Naive thymus-derived CD4-positive, alpha-beta T cell (primary cell): ENCODE measurements at regions not wholly inside any gene's neighbourhood (a gene's known extent, or its start where the extent isn't known, plus 50 kb on each side); places are given as distances from the start of the nearest gene placed in this dataset.

ENCODE experiments used
- ATAC-seq: fragments of 150-1000 bp; cut with Tn5 transposase; 2 replicates; pipeline ENCODE4 v1.10.0; 2021; ENCODE audit warnings: mild to moderate bottlenecking, moderate library complexity
- CTCF ChIA-PET: fragments of 350-600 bp; sonication (Branson Sonifier 250); formaldehyde crosslinking; loops from one replicate; lab custom pipeline; 2021; ENCODE audit warnings: antibody characterized with exemption; lab: Charles Lee
- POLR2A ChIA-PET: fragments of 350-600 bp; sonication (Branson Sonifier 250); formaldehyde crosslinking; loops from one replicate; lab custom pipeline; 2021; ENCODE audit warnings: antibody characterized with exemption, inconsistent platforms; lab: Charles Lee
- DNase-seq, 9 donors: peaks; one replicate each; pipeline versions ENCODE4 v3.0.0 to v3.0.0-alpha.2; 2020 to 2022; ENCODE audit warnings: mixed read lengths in 1 of 9
- H3K27ac ChIP-seq: one replicate; pipeline ENCODE4 v1.7.0; 2013; ENCODE audit warnings: mild to moderate bottlenecking, low read depth, low read length, moderate library complexity
- H3K27me3 ChIP-seq, 2 donors: one replicate each; pipeline ENCODE4 v1.7.0; 2013; ENCODE audit warnings: low read length in 2 of 2, mild to moderate bottlenecking in 2 of 2, moderate library complexity in 2 of 2; ENCODE audit not compliant: control insufficient read depth in 2 of 2, insufficient read depth in 2 of 2
- H3K36me3 ChIP-seq, 3 experiments: 1 replicate in 2 of 3; 2 replicates in 1 of 3; pipeline ENCODE4 v1.7.0; 2013; ENCODE audit warnings: low read length in 3 of 3, mild to moderate bottlenecking in 3 of 3, moderate library complexity in 1 of 3; ENCODE audit not compliant: insufficient read depth in 3 of 3, control insufficient read depth in 2 of 3
- H3K4me1 ChIP-seq, 2 donors: one replicate each; pipeline ENCODE4 v1.7.0; 2013; ENCODE audit warnings: low read length in 2 of 2, mild to moderate bottlenecking in 2 of 2, moderate library complexity in 1 of 2; ENCODE audit not compliant: control insufficient read depth in 2 of 2, insufficient read depth in 2 of 2
- H3K4me3 ChIP-seq: 2 replicates; pipeline ENCODE4 v1.7.0; 2013; ENCODE audit warnings: mild to moderate bottlenecking, low read length
- H3K9me3 ChIP-seq, 3 experiments: 1 replicate in 2 of 3; 2 replicates in 1 of 3; pipeline ENCODE4 v1.7.0; 2013; ENCODE audit warnings: low read length in 3 of 3; ENCODE audit not compliant: control insufficient read depth in 2 of 3
- H3K27ac Mint-ChIP-seq, 9 donors: one replicate each; pipeline ENCODE4 v1.8.0; 2020 to 2022; ENCODE audit warnings: mixed read lengths in 9 of 9, mild to moderate bottlenecking in 8 of 9, moderate library complexity in 5 of 9, inconsistent platforms in 2 of 9
- H3K27me3 Mint-ChIP-seq, 5 donors: one replicate each; pipeline ENCODE4 v1.8.0; 2021 to 2022; ENCODE audit warnings: mixed read lengths in 5 of 5, mild to moderate bottlenecking in 1 of 5
- H3K36me3 Mint-ChIP-seq, 5 donors: one replicate each; pipeline ENCODE4 v1.8.0; 2020 to 2022; ENCODE audit warnings: mixed read lengths in 5 of 5, mild to moderate bottlenecking in 3 of 5, inconsistent platforms in 1 of 5
- H3K4me1 Mint-ChIP-seq, 7 donors: one replicate each; pipeline ENCODE4 v1.8.0; 2020 to 2022; ENCODE audit warnings: mixed read lengths in 7 of 7, mild to moderate bottlenecking in 3 of 7, inconsistent platforms in 1 of 7
- H3K4me3 Mint-ChIP-seq, 10 donors: one replicate each; pipeline ENCODE4 v1.8.0; 2020 to 2022; ENCODE audit warnings: mild to moderate bottlenecking in 10 of 10, mixed read lengths in 10 of 10, moderate library complexity in 6 of 10, inconsistent platforms in 2 of 10
- H3K9me3 Mint-ChIP-seq, 11 donors: one replicate each; pipeline ENCODE4 v1.8.0; 2020 to 2022; ENCODE audit warnings: mixed read lengths in 11 of 11, mild to moderate bottlenecking in 4 of 11, inconsistent platforms in 1 of 11, moderate library complexity in 1 of 11
- intact Hi-C, 2 donors: fragments of 100-400 bp; cut with micrococcal nuclease; formaldehyde crosslinking; loops; one replicate each; pipeline ENCODE4 v1.15.1; 2023

DNA sequence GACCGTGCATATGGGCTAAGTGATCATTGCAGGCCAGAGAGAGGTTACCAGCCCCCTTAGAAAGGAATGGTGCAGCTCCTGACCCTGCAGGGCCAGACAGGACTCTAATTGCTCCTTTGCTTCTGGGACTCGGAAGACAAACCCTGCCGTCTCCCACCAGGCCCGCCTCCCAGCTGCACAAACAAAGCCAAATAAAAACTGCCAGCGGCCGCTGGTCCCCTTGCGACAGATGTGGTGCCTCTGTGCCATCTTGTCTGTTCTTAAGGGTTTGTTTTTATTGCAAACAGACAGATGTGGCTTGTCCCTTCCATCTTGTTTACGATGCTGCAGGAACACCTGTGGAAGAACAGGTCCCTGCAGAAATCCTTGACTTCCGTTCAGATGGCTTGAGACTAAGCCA lies 434.4 kb upstream of the TSHZ3 start:
- H3K4me3 Mint-ChIP-seq = no peak overlapping the region
- no peak overlapping the region for H3K27ac ChIP-seq
- peaks cover 0 to 1% (median 0%) of the 10 kb centered on the region in 7 donors for H3K4me1 Mint-ChIP-seq
- no peaks in the 10 kb centered on the region for H3K4me1 ChIP-seq
- DNase-seq = no peak
- no peaks in the 10 kb centered on the region for H3K36me3 Mint-ChIP-seq
- no peaks in the 10 kb centered on the region for H3K9me3 ChIP-seq
- no peaks in the 10 kb centered on the region for H3K36me3 ChIP-seq
- H3K27ac Mint-ChIP-seq = no peak overlapping the region
- ChIA-PET POLR2A (no interaction called here), CTCF (no interaction called here)
- ATAC-seq = no peak
- H3K9me3 Mint-ChIP-seq = peaks cover 0 to 7% (median 0%) of the 10 kb centered on the region in 11 donors
- H3K27me3 ChIP-seq = no peaks in the 10 kb centered on the region
- H3K4me3 ChIP-seq = no peak overlapping the region
- H3K27me3 Mint-ChIP-seq = peaks cover 0 to 21% (median 8%) of the 10 kb centered on the region in 5 donors
- intact Hi-C loops = no loop called here

DNA sequence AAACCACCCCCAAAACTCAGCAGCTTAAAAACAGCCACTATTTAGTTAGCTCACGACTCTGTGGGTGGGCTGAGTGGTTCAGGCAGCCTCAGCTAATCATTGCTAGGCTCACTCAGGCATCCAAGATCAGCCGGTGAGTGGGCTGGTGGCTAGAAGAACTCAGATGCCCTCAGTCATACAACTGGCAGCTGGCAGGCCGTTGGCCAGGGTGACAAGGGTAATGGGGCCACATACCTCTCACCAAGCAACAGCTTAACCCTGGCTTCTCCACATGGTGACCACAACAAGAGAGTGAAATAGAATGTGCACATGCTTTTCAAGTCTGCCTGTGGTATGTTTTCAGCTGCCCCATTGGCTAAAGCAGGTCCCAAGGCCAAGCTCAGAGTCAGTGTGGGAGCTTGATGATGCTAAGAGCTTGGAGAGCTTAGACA lies 435.4 kb upstream of the TSHZ3 start:
- Mint-ChIP-seq H3K4me3 (no peak overlapping the region), H3K27ac (no peak overlapping the region), H3K4me1 (peaks cover 0 to 1% (median 0%) of the 10 kb centered on the region in 7 donors), H3K9me3 (peaks cover 0 to 8% (median 0%) of the 10 kb centered on the region in 11 donors), H3K36me3 (no peaks in the 10 kb centered on the region), H3K27me3 (peaks cover 0 to 17% (median 9%) of the 10 kb centered on the region in 5 donors)
- ChIA-PET POLR2A (no interaction called here), CTCF (no interaction called here)
- intact Hi-C loops = no loop called here
- ATAC-seq = no peak
- H3K4me1 ChIP-seq = no peaks in the 10 kb centered on the region
- H3K27me3 ChIP-seq = no peaks in the 10 kb centered on the region
- H3K27ac ChIP-seq = no peak overlapping the region
- H3K36me3 ChIP-seq = no peaks in the 10 kb centered on the region
- H3K4me3 ChIP-seq = no peak overlapping the region
- no peak for DNase-seq
- no peaks in the 10 kb centered on the region for H3K9me3 ChIP-seq

- Mint-ChIP-seq H3K36me3 (no peaks in the 10 kb centered on the region), H3K9me3 (peaks cover 0 to 9% (median 2%) of the 10 kb centered on the region in 11 donors), H3K27me3 (peaks cover 0 to 7% (median 0%) of the 10 kb centered on the region in 5 donors), H3K4me3 (no peak overlapping the region), H3K4me1 (no peaks in the 10 kb centered on the region), H3K27ac (no peak overlapping the region)
- Histone ChIP-seq H3K9me3 (peaks cover 0 to 6% (median 0%) of the 10 kb centered on the region in 3 experiments), H3K36me3 (no peaks in the 10 kb centered on the region), H3K27me3 (no peaks in the 10 kb centered on the region), H3K4me3 (no peak overlapping the region), H3K4me1 (no peaks in the 10 kb centered on the region), H3K27ac (no peak overlapping the region)
- no peak for ATAC-seq
- CTCF ChIA-PET = no interaction called here
- no peak for DNase-seq
- POLR2A ChIA-PET = no interaction called here
- intact Hi-C loops = no loop called here
Measured at GRCh38 chr19:31801611-31802010, 452.4 kb upstream of the TSHZ3 start.

- no peak for ATAC-seq
- Mint-ChIP-seq H3K4me1 (no peaks in the 10 kb centered on the region), H3K27ac (no peak overlapping the region), H3K9me3 (peaks cover 0 to 7% (median 3%) of the 10 kb centered on the region in 11 donors), H3K27me3 (peaks cover 0 to 5% (median 0%) of the 10 kb centered on the region in 5 donors), H3K4me3 (no peak overlapping the region), H3K36me3 (no peaks in the 10 kb centered on the region)
- Histone ChIP-seq H3K36me3 (no peaks in the 10 kb centered on the region), H3K4me1 (no peaks in the 10 kb centered on the region), H3K9me3 (no peaks in the 10 kb centered on the region), H3K4me3 (no peak overlapping the region), H3K27ac (no peak overlapping the region), H3K27me3 (no peaks in the 10 kb centered on the region)
- ChIA-PET CTCF (interaction anchor here (0.6 kb wide), 1 partner anchor 1061 kb away, joined by 3 read pairs; no protein-coding TSS in a partner anchor), POLR2A (no interaction called here)
- intact Hi-C loops = no loop called here
- DNase-seq = no peak
Measured at GRCh38 chr19:31803835-31804446, 454.7 kb upstream of the TSHZ3 start.

GRCh38 chr19:31804668-31805067 lies 455.4 kb upstream of the TSHZ3 start:
- peaks cover 0 to 5% (median 0%) of the 10 kb centered on the region in 5 donors for H3K27me3 Mint-ChIP-seq
- H3K36me3 Mint-ChIP-seq = no peaks in the 10 kb centered on the region
- DNase-seq (no peak), ATAC-seq (no peak)
- no peaks in the 10 kb centered on the region for H3K4me1 ChIP-seq
- no peaks in the 10 kb centered on the region for H3K36me3 ChIP-seq
- POLR2A ChIA-PET = no interaction called here
- H3K27ac Mint-ChIP-seq = no peak overlapping the region
- H3K4me1 Mint-ChIP-seq = no peaks in the 10 kb centered on the region
- no peak overlapping the region for H3K4me3 ChIP-seq
- H3K9me3 ChIP-seq = no peaks in the 10 kb centered on the region
- H3K9me3 Mint-ChIP-seq = peaks cover 0 to 7% (median 3%) of the 10 kb centered on the region in 11 donors
- no peak overlapping the region for H3K27ac ChIP-seq
- no peak overlapping the region for H3K4me3 Mint-ChIP-seq
- intact Hi-C loops = no loop called here
- CTCF ChIA-PET = no interaction called here
- H3K27me3 ChIP-seq = no peaks in the 10 kb centered on the region

DNA sequence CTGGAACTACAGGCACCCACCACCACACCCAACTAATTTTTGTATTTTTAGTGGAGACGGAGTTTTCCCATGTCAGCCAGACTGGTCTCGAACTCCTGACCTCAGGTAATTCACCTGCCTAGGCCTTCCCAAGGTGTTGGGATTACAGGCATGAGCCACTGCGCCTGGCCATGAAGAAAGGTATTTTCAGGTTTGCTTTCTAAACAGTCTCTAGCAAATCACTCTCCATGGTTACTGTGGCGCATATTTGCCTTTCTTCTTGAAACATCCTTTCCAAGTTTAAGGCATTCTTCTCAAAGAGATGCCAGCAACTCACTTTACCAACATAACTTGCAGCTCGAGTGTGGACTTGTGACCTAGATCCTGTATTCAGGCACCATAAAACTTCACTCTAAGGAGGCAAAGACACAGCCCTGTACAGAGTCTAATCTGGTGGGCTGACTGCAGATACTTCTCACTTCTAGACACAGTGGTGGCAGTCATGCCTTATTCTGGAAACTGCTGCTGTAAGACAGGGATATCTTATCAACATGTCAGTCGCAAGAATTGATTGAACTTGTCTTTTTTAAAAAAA lies 461.4 kb upstream of the TSHZ3 start:
- ATAC-seq (no peak), DNase-seq (no peak)
- no peak overlapping the region for H3K27ac ChIP-seq
- intact Hi-C loops = no loop called here
- no peak overlapping the region for H3K27ac Mint-ChIP-seq
- H3K4me3 Mint-ChIP-seq = no peak overlapping the region
- no peaks in the 10 kb centered on the region for H3K27me3 Mint-ChIP-seq
- H3K9me3 Mint-ChIP-seq = peaks cover 0 to 10% (median 2%) of the 10 kb centered on the region in 11 donors
- no peaks in the 10 kb centered on the region for H3K36me3 ChIP-seq
- ChIA-PET POLR2A (no interaction called here), CTCF (no interaction called here)
- H3K36me3 Mint-ChIP-seq = no peaks in the 10 kb centered on the region
- H3K4me1 ChIP-seq = no peaks in the 10 kb centered on the region
- no peak overlapping the region for H3K4me3 ChIP-seq
- H3K9me3 ChIP-seq = no peaks in the 10 kb centered on the region
- H3K27me3 ChIP-seq = no peaks in the 10 kb centered on the region
- no peaks in the 10 kb centered on the region for H3K4me1 Mint-ChIP-seq
